Astrocyte of the cerebellum (primary cell): ENCODE measurements at regions not wholly inside any gene's neighbourhood (a gene's known extent, or its start where the extent isn't known, plus 50 kb on each side); places are given as distances from the start of the nearest gene placed in this dataset.

Experiments
- DNase-seq: peaks from one replicate; pipeline ENCODE4 v3.0.0-alpha.2; 2011; ENCODE audit warnings: low read depth
- H3K4me3 ChIP-seq: 2 replicates; pipeline ENCODE4 v1.5.1; 2011; ENCODE audit warnings: mild to moderate bottlenecking, low read depth, low read length, moderate library complexity
- CTCF ChIP-seq: IDR thresholded peaks from 2 replicates; pipeline ENCODE4 v1.5.1; 2012; ENCODE audit warnings: low read length, low read depth, moderate library complexity, mild to moderate bottlenecking; ENCODE audit errors: missing control alignments
- in situ Hi-C: cut with HindIII; loops from 2 replicates; pipeline ENCODE4 v1.10.0; 2017; ENCODE audit warnings: low sequenced_read_pairs

GRCh38 chrX:49773993-49774392 lies 55.1 kb upstream of the PAGE4 start:
- no peak overlapping the region for H3K4me3 ChIP-seq
- in situ Hi-C loops, result no loop called here
- DNase-seq, result no peak
- no peak for TF ChIP-seq CTCF

DNA sequence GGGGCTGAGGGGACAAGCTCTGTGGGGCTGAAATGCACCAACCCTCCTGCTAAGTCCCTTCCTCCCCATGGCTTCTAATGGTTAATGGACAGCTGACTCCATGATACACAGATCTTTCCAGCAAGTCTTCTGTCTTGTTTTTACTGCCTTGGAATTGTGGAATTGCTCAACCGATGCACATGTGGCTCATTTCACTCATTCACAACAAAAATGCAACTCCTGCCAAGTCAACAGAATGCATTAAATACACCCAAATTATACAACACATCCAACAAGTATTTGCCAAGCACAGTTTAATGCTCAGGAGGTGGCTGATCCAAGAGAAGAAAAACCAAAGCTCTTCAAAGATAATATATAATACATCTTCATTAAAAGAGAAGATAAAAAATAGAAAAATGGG lies 61.9 kb upstream of the PAGE4 start:
- in situ Hi-C loops, result no loop called here
- no peak for TF ChIP-seq CTCF
- no peak overlapping the region for H3K4me3 ChIP-seq
- DNase-seq, result no peak

DNA sequence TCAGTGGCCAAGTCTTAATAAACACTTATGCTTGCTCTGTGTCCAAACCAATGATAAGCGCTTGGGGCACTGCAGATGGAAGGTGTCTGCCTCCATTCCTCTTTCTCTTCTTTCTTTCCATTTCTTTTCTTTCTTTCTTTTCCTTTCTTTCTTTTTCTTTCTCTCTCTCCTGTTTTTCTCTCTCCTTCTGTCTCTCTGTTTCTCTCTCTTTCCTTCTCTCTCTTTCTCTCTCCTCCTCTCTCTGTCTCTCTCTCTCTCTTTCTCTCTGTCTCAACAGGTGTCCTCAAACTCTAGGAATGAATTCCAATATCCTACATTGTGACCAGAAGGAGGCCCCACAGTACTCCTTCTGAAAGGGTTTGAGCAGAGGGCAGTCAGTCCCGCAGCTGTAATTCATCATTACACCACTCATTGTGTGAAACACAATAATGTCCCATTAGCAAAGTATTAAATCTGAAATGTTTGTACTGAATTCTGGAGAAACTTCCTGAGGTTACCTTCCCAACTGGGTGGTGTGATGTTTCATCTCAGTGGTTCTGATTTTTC lies 66.5 kb upstream of the PAGE1 start:
- no peak overlapping the region for H3K4me3 ChIP-seq
- TF ChIP-seq CTCF, result no peak
- in situ Hi-C loops, result no loop called here
- no peak for DNase-seq

- H3K4me3 ChIP-seq, result no peak overlapping the region
- peak; percentile 49 for TF ChIP-seq CTCF
- in situ Hi-C loops, result no loop called here
- DNase-seq, result no peak
Measured at GRCh38 chrX:49761481-49761880, 65.7 kb upstream of the PAGE1 start.

DNA sequence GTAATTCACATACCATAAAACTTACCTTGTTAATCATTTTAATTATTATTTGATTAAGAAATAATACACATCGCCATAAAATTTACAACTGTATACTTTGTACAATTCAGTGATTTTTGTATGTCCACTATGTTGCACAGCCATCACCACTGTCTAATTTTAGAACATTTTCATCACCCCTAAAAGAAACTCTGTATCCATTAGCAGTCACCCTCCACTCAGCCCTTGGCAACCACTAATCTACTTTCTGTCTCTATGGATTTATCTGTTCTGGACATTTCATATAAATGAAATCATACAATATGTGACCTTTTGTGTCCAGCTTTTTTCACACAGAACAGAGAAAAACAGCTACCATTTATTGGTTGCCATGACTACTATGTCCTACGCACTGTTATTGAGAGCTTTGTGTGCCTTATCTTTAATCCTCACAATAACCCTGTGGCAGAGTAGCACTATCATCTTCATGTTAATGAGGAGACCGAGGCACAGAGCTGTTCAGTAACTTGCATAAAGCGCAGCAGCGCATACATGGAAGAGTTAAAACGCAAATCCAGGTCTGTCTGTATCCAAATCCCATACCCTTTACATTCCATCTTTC lies 64.6 kb upstream of the PAGE1 start:
- in situ Hi-C loops, result no loop called here
- DNase-seq, result no peak
- TF ChIP-seq CTCF, result no peak
- H3K4me3 ChIP-seq, result no peak overlapping the region

DNA sequence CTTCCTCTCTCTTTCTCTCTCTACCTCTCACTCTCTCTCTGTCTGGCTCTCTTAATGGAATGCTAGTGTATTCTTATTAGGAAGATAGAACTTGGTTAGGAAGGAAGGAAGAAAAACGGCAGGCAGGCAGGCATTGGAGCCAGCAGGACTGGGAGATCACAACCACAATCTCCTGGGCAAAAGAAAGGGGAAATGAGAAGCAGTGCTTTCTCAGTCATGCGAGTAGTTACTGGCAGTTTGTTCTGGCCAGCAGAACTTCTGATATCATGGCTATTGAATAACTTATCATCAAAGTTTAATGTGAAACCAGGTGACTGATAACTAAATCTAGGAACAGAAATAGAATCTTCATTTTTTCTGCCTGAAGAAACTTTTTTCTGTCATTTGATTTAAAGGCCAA lies 60.9 kb upstream of the PAGE1 start:
- no peak overlapping the region for H3K4me3 ChIP-seq
- in situ Hi-C loops, result no loop called here
- DNase-seq, result no peak
- no peak for TF ChIP-seq CTCF
